HG03457 (cell line): ENCODE measurements at regions not wholly inside any gene's neighbourhood (a gene's known extent, or its start where the extent isn't known, plus 50 kb on each side); places are given as distances from the start of the nearest gene placed in this dataset.
"Not testable (repeated sequence)": the region's sequence is repeated elsewhere in the genome, so short reads cannot be mapped to it uniquely, and the experiment has no call there.

ENCODE experiments used
- ATAC-seq: cut with Tn5 transposase; IDR thresholded peaks from one replicate; pipeline ENCODE4 v1.9.1; 2021; ENCODE audit warnings: moderate number of reproducible peaks; ENCODE audit not compliant: unreplicated experiment

DNA sequence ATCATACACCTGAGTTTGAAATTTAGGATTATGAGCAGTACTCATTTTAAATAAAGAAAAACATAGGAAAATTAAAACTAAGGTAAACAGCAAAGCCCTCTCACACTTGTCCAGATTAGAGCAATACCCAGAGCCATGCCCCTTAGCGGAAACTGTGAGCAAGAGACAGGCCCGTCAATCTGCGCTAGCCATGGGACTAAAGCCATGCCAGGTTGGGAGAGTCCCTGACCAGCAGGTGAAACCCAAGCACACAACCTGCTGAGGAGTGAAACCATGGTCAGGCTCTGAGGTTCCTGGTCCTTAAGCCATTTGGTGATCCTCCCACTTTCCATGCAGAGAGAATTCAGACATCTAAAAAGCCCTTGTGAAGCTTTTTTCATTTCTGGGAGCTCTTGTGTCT lies 494.3 kb downstream of the STK39 start:
- no peak for ATAC-seq

DNA sequence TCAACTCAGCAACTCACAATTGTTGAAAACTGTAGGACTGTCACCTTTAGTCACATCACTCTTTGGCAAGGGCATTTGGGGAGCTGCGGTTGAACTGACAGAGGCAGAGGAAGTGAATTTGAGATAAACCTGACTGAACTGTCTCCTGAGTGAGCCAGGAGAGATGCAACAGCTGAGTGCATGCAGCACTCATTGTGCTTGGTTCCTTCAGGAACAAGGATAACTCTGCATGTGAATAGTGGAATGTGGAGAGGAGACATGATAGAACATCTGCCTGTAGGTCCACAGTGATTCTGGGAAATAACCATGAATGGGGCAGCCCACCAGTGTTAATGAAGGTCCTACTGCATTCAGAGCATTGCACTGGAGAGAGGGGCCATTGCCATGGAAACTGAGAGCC lies 494.7 kb downstream of the STK39 start:
- no peak for ATAC-seq

GRCh38 chr2:167750675-167751074 lies 496.7 kb downstream of the STK39 start:
- no peak for ATAC-seq

DNA sequence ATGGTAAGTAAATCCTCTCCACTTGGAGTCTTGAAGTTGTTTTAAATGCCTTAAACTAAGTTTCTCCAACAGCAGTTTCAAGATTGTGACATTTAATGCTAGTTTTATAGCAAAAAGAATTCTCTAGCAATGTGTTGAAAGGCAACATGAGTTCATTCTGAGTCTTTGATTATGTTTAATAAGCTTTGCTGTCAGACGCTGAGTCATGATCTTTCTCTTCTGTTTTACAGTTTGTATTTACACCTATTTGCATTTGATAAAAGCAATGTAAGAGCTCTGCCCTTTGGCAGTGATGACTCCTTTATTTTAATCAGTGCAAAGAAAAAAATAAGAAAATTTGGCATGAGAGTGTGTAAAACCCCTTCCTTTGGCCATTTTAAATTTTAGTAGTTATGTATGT lies 497.7 kb downstream of the STK39 start:
- no peak for ATAC-seq

DNA sequence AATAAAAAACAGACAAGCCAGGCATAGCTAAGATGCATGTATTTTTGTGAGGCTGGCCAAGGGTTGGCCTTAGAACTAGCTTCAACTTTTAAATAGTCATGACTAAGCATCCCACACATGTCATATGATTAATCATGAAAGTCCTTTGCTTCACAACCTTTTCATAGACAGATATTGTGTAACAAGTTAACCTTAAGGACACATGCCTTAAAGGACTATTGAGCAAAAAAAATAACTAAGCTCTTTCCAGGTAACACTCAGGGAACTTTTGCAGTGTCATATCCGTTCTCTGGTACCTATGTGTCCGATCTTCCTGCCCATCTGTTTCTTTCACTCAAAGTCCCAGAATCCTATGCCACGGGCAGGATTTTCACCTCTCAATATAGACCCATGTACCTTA lies 498.4 kb downstream of the STK39 start:
- no peak for ATAC-seq

DNA sequence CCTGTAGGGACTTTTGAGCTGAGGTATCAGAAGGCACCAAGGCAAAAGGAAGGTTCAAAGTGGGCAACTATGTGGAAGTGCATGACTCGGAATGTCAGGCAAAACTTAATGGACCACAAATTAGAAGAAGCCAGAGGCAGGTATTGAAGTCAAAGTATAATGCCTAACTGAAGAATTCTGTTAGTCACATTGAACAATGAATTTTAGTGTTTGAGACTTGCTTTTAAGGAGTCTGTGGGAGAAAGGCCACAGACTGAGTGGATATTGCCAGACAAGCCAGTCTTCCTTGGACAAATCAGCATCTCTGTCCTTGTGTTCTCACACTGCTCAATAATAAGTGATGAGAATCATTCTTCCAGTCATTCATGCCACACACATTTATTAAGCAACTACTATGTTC lies 498.9 kb downstream of the STK39 start:
- ATAC-seq, result no peak

GRCh38 chr2:167745667-167746066 lies 501.7 kb downstream of the STK39 start:
- no peak for ATAC-seq

GRCh38 chr2:167739921-167740320 lies 507.5 kb downstream of the STK39 start:
- not testable (repeated sequence) for ATAC-seq

DNA sequence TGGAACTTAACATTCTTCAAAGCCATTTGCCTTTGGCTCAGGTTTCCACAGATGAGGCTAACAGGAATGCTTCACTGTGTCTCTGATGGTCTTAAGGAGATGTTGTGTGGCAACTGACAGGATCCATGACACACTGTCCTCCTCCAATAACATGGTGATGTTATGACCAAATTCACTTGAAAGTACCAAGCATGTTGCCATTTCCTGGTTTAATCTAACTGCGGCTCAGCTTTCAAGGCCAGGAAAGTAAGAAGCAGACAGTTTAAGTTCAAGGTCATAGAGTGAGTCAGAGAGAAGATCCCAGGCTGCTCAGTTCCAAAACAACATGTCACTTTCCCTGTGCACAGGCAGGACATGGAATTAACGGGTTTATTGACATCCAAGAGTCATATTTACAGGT lies 513.6 kb downstream of the STK39 start:
- ATAC-seq, result no peak

GRCh38 chr2:167732326-167732725 lies 515.1 kb downstream of the STK39 start:
- no peak for ATAC-seq

GRCh38 chr2:167729911-167730310 lies 517.5 kb downstream of the STK39 start:
- ATAC-seq, result no peak

- no peak for ATAC-seq
These were observed 520.6 kb downstream of the STK39 start for GRCh38 chr2:167726788-167727187.

GRCh38 chr2:167721593-167721992 lies 525.8 kb downstream of the STK39 start:
- no peak for ATAC-seq

GRCh38 chr2:167719410-167719809 lies 528.0 kb downstream of the STK39 start:
- ATAC-seq, result no peak

DNA sequence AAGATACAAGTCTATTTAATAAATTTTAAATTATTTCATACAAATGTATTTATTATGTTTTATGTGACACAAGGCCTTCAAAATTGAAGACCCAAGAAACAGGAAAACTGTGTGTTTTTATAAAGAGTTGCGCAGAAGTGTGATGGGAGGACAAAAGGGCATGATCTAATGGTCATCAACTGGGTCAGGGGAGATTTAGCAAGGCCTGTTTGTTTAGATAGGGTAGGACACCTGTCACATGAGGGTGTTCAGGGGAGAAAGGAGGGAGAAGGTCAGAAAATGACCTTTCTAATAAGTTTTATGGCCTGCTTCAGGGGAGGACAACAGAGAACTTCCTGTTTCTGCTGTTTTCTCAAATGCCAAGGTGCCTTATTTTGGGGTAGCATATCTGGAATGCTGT lies 528.8 kb downstream of the STK39 start:
- no peak for ATAC-seq

GRCh38 chr2:167715932-167716331 lies 531.5 kb downstream of the STK39 start:
- no peak for ATAC-seq

- not testable (repeated sequence) for ATAC-seq
These were observed 531.9 kb downstream of the STK39 start for GRCh38 chr2:167715498-167715897.

DNA sequence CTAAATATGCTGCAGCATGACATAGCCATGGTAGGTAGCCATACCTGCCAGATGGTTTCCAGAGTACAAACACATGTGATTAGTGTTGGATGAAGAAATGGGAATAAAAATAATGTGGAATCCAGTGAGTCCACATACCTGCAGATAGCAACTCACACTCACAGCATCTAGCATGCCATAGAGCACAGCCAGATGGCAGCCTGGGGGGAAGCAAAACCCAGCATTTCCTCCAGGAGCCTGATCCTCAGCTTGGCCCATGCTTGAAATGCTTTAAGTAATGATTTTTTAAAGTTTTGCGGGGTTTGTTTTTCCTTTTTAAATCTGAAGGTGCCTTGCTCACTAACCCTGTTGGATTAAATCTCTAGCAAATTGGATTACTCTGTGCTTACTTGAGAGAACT lies 535.1 kb downstream of the STK39 start:
- no peak for ATAC-seq

- no peak for ATAC-seq
These were observed 538.4 kb downstream of the STK39 start for GRCh38 chr2:167708998-167709397.

DNA sequence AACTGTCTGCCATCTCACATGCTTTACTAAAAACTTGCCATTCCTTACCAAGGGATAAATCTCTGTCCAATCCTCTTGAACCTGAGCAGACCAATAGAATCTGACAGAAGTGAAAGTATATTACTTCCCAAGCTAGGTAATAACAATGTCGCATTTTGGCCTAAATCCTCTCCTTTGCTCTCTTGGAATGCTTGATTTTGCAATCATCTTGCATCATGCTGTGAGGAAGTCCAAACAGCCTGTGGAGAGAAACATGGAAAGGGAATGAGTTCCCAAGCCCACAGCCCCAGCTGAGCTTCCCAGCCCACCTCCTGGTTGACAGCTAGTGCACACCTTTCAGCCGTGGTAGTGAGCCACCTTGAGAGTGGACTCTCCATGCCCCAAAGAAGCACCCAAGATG lies 540.6 kb downstream of the STK39 start:
- no peak for ATAC-seq

DNA sequence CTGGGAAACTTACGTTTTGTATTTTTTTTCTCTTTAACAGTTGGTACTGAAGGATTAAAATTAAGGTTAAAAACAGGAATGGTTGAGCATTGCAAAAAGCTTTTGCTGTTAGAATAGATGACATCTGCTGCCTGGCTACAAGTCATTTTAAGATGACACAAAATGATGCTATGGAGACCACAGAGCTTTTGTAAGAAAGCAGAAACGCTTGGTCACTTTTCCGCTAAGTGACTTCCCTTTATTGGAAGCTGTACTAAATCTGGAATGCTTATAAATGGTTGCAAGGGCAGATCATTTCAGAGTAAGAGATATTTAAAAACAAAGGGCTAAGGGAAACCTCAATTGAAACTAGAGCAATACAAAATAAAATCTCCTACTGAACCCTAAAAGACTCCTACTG lies 544.0 kb downstream of the STK39 start:
- ATAC-seq, result no peak

DNA sequence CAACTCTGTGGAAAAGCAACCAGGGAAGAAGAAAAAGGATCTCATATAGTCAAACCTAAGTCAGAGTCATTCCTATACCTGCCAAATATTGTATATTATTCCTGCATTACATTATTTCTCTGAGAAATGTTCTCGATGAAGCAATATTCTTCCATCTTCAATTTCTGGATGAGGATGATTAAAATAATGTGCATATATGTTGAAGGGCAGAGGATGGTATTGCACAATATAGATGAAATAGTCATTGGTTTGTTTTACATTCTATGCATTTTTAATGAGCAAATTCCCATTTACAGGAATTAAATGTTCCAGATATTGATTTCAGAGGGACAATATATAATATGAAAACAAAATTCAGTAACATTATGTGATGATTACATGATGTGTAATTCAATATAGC lies 545.2 kb downstream of the STK39 start:
- ATAC-seq, result no peak

GRCh38 chr2:167701651-167702050 lies 545.7 kb downstream of the STK39 start:
- ATAC-seq, result no peak

DNA sequence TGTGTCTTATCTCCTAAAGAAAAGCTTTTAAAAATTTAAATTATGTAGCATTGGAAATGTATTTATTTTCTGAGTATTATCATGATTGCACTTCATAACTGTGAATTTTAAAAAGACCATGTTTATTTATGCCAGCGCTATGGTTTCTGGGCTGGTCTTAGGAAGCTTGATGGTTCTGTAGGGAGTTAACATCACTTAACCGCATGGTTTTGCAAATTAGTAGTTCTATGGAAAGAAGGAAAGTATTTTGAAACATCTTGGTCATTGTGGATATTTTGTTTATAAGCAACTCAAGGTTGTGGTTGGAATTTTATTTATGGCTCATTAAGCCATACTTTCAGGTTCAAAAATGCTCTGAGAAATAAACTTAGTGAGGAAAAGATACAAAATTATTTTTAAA lies 549.4 kb downstream of the STK39 start:
- ATAC-seq, result no peak
